Endothelial cell of hepatic sinusoid (primary cell): ENCODE measurements at regions not wholly inside any gene's neighbourhood (a gene's known extent, or its start where the extent isn't known, plus 50 kb on each side); places are given as distances from the start of the nearest gene placed in this dataset.
"Not testable (repeated sequence)": the region's sequence is repeated elsewhere in the genome, so short reads cannot be mapped to it uniquely, and the experiment has no call there.

Experiments
- in situ Hi-C: cut with HindIII; loops from 2 replicates; pipeline ENCODE4 v1.10.0; 2017; ENCODE audit warnings: low sequenced_read_pairs

DNA sequence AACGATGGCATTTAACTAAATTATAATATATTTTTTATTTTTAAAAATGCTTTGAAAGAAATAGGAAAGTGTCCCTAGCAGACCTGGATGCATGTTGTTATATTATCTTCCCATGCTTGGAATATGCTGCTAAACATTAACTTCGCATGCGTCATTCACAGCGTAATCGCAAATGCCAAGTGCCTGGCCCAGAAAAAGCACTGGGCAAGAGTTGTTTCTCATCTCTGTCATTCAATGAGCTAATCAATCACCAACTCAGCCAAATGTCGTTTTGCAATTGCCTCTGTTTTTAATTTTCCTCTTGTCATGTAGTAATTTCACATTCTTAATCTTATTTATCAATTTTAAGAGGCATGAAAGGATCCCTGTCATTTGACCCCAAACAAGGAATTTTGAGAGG lies 1421.9 kb downstream of the BRD1 start:
- in situ Hi-C loops, result no loop called here

DNA sequence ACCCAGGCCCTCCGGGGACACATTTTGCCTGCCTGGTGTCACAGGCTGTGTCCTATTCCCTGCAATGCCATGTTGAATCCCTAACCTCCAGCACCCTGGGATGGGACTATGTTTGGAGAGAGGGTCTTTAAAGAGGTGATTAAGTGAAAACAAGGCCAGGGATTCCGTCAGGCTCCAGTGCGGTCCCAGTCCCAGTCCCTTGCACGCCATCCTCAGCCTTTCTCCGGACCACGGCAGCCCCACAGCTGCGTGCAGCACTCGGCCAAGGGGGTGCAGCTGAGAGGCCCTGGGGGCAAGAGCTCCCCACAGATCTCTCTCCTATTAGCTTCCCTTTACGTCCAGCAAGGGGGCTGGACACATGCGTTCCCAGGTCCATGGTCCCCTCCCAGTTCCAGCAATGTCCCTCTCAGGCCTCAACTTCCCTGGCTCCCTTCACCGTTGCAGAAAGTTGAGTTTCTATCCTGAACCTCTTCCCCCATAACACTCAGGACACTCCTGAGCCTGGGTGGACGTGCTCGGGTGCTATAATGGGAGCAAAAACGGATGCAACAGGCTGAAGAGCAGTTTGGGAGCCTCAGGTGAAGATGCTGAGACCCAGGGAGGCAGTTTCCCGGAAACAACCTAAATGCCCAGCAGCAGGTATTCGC lies 1422.7 kb downstream of the BRD1 start:
- in situ Hi-C loops, result no loop called here

DNA sequence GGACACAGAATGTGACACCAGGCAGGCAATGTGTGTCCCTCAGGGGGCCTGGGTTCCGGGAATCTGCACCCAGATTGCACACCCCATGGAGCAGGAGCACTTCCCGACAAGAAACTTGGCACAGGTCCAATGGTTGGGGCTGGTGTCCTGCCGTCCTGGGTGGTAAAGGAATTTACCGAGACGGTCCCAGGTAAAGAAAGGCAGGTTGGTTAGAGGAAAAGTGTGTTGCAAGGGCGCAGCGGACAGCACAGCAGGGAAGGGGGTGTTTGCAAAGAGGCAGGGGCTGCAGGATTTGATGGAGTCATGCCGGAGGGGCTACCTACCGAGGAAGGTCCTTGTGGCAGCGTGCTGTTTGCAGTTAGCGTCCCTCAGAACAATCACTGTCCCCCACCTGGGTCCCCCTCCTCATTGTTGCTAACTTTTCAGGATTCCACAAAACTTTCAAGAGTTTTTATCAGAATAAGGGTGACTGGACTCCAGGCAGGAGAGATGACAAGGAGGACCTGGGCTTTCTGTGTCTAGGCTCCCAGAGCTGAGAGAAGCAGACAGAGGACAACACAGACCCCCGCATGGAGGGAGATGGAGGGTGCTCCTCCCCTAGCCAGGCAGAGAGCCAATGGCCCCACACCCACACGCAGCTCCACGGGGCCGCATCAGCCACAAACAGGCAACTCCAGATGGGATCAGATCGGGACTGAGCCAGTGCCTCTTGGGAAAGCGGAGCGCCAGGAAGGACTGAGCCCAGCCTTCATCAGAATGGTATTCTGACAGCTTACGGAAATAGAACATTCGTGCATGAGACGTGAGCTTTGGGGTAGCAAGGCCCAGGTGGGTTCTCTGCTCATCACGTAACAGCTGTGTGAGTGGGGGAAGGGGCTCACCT lies 1423.9 kb downstream of the BRD1 start:
- in situ Hi-C loops, result no loop called here

DNA sequence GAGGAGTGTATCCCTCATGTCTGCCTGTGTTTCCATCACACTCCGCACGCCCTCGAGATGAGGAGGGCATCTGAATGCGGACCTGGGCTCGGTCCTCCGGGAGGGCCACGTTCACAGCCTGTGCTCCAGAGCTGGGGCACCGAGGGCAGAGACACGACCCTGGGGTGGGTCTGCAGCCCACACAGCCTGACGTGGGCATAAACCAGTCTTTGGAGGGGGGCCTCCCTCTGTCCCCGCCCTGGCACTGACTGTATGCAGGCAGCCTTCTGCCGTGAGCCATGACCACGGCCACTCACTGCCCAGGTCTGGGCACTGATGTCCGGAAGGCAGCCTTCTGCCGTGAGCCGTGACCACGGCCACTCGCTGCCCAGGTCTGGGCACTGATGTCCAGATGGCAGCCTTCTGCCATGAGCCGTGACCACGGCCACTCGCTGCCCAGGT lies 1425.1 kb downstream of the BRD1 start:
- in situ Hi-C loops, result no loop called here

DNA sequence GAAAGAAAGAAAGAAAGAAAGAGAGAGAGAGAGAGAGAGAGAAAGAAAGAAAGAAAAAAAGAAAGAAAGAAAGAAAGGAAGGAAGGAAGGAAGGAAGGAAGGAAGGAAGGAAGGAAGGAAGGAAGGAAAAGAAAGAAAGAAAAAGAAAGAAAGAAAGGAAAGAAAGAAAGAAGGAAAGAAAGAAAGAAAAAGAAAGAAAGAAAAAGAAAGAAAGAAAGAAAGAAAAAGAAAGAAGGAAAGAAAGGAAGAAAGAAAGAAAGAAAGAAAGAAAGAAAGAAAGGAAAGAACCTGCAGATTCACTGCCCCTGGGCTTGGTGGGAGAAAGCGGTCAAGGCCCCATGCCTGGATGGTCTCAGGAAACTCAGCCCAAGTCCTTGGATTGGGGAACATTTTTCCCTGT lies 1426.2 kb downstream of the BRD1 start:
- in situ Hi-C loops, result not testable (repeated sequence)

DNA sequence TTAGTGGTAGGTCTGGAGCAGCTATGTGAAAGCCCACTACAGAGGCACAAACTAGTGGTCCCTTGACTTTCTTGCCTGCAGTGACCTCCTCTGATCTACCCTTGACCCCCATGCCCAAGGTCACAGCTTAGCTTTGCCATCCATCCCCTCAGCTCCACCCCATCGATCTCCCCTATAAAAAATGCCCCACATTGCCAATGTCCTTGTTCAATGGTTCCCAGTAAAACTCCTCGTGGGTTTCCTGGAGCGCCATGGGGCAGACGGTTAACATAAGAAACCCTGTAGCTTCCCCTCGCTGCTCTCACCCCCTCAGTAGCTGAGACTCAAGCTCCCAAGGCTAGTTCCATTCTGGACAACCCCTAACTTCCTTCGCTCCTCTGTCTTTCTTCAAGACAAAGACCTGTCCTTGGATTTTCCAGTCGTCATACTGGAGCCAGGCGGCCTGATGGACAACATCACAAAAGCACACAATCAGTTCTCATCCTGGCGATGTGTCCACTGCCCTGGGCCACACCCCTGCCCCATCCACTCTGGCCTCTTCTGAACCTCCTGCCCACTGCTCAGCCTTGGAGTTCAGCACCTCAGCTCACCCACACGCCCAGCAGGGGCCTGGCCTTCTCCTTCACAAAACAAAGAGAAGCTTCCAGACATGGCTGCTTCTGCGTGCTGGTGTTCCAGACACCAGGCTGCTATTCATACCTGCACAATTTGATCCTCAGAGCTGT lies 1429.3 kb downstream of the BRD1 start:
- in situ Hi-C loops, result no loop called here

DNA sequence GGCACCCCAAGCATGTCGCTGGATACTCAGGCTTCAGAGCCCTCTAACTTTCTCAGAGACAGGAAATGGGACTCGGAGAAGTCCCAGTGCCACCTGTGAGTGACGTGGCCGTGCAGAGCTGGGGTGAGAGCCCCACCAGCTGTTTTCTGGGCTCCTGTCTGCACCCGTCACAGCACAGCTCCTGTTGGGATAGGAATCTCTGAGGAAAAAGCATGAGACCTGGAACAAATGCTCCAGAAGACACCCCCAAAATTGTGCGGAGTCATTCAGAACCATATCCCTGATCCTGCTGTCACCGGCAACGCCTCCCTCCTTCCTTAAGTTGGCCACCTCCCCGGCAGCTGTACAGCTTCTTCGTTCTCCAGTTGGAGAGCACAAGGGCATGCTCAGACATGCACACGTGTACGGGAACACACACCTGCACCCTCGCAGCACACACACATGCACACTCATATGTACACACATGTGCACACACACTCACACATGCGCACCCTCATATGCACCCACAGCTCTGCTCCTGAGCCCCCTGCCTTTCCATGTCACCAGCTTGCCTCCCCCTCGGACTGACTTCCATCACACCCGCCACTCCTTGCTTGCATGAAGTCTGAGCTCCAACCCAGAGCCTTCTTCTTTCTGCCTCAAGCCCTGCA lies 1430.0 kb downstream of the BRD1 start:
- in situ Hi-C loops, result no loop called here

DNA sequence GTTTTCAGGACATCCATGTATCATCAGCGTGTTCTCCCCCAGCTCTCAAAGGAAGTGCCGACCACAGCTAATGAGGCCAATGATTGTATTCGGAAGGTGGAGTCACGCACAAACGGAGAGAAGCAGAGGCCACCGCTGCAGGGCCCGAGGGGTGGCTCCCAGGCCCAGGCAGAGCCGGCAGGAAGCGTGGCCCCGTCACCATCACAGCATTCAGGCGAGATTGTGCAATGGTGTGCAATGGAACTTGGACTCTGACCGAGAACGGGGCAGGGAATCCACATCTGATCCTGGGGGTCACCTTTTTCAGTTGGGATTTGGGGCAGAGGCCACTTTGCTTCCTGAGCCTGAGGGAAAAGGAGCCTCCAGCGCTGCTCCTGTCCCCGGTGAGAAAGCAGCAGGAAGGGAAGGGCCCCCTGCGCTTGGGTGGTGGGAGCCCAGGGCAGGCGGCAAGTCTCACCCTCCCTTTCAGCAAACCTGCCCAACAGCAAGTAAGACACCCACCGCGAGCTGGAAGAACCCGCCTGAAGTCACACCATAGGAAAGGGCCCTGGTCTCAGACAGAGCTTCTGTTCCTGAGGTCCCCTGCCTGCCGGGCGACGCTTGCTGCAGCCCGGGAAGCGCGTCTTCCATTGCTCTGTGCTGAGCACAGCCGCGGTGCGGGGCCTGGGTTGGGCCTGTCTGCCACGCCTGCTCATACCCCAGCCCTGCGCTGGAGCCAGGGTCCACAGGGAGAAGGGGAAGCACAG lies 1430.7 kb downstream of the BRD1 start:
- in situ Hi-C loops, result no loop called here

DNA sequence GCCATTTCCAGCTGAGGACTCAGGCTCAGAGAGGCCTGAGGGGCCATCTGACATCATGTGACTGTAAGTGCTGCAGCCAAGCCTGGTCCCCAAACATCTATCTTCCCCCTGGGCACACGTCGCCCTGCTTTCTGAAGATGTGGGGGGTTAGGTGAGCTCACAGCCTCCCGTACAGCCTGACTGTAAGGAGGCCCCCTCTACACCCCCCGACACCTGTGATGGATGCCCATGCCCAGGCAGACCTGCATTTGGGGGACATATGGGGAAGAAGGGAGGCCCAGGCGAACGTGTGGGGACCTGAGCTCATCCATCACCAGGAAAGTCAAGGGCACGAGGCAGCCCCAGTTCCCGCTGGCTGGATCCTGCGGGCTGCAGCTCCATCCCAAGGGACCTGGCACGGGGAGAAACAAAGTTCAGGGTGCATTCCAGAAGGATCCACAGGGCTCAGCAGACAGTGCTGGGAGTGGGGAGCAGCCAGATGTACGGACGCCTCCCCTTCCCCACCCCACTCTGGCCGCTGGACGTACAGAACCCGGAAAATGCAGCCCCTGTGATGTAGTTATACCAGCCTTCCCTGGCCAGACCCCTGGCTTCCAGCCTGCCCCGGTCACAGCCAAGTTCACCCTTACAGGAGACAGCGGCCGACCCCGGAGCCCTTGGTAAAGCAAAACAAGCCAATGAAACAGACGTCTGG lies 1431.4 kb downstream of the BRD1 start:
- in situ Hi-C loops, result no loop called here

DNA sequence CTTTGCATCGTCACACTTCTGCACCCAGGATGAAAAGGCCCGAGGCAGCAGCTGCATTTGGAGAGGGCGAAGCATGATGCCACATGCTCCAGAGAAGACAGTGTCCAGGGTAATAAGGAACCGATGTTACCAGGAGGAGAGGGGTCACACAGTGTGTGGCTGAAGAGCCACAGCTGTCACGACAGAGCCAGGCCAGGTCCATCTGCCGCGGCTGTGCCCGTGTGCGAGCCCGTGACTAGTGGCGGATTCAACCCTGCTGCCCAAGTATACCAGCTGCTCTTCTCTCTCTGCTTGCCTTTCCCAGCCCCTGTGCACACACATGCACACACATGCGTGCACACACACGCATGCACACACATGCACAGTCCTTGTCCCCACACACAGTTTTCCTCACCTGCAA lies 1432.5 kb downstream of the BRD1 start:
- in situ Hi-C loops, result no loop called here

DNA sequence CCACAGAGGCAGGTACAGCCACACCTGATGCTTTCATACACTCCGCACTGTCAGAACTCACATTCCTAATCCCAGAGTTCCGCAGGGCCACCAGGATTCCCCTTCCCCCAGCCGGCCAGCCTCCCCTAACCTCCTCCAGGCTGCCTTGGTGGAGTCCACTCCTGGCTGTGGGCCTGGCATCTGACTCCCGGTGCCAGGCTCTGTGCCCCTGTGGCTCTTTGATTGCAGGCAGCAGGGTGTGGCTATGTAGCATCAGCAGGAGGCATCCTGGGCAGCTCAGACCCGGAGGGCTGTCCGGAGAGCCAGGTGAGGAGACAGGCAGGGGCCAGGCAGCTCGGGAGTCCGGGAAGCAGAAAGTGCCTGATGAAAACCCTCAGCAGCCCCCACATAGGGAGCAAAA lies 1432.9 kb downstream of the BRD1 start:
- in situ Hi-C loops, result no loop called here

DNA sequence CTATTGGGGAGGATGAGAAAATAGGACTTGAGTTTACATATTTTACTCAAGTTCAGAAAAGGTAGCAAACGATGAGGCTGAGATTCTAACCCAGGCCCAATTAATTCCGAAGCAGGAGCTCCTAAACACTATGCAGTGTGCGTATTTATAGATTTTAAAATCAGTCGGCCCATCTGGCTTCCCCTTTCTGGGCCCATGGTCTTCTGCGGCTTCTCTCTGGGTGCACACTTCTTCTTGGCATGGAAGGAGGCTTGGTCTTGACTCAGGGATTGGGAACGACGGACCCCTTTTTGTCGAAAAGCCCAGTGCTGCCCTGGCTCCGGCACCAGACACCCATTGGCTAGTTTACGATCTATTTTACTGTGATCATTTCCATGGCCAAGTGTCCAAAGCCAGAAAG lies 1433.8 kb downstream of the BRD1 start:
- in situ Hi-C loops, result no loop called here

DNA sequence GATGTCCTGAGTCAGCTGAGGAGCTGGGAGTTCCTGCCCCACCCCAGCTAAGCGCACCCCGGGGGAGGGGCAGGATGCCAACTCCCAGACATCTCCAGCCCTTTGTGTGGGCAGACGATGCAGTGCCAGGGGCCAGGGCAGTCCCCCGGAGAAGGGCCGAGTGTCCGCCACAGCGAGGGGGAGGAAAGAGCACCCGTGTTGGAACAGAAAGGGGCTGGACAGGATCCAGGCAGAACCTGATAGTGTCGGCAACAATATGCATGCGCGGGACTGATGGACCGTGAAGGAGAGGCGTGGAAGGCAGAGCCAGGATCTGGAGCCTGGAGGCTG lies 1434.7 kb downstream of the BRD1 start:
- in situ Hi-C loops, result no loop called here

DNA sequence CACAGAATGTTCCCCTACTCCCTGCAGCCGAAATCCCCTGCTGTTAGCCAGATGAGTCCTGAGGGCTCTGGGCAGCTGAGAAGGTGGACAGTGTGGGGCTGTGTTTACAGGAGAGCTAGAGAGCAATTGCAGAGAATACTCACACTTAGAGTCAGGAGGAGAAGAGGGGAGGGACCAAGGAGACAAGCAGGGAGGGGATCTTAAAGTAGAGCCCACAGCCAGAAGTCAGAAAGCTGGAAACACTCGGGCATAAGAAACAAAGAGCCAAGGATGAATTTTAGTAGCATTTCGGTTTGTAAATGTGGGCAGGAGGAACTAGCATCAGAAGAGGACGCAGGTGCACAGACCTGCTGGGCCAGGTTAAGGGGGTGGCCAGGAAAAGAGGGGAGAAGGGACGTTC lies 1435.9 kb downstream of the BRD1 start:
- in situ Hi-C loops, result no loop called here

DNA sequence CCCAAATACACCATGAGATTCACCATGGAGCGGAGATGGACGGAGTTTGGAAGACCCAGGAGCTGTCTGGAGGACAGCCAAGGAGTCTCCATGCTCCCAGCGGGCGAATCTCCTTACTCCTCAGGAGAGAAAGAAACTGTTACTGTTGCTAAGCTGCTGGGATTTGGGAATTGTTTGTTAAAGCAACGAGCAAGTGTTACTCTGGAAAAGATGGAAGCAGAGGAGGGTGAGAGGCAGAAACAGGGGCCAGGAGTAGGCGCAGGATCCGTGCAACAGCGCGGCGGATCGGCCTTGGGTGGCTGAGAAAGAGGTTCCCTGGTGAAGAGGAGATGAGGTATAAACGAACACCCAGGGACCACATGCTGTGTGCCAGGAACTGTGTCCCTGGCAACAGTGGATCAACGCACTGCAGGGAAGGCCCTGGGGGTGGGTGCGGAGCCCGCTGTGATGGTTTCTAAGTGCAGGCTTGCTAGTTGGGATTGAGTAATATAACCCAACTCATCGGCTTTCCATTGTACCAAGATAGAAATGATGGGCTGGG lies 1436.4 kb downstream of the BRD1 start:
- in situ Hi-C loops, result no loop called here

DNA sequence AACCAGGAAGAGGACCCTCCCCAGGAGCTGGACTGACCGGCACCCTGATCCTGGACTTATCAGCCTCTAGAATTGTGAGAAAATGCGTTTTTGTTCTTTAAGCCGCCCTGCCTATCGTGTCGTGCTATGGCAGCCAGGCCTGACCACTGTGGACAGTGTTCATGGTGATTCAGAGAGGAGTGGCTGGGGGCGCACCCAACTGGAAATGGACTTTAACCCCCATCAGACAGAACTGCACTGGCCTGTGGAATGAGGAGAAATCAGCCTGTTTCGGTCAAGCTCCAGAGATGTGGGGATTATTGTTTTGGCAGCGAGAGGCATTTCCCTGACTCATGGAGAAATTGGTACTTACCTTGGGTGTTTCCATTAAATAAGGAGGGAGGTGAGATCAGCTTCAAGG lies 1437.8 kb downstream of the BRD1 start:
- in situ Hi-C loops, result no loop called here

DNA sequence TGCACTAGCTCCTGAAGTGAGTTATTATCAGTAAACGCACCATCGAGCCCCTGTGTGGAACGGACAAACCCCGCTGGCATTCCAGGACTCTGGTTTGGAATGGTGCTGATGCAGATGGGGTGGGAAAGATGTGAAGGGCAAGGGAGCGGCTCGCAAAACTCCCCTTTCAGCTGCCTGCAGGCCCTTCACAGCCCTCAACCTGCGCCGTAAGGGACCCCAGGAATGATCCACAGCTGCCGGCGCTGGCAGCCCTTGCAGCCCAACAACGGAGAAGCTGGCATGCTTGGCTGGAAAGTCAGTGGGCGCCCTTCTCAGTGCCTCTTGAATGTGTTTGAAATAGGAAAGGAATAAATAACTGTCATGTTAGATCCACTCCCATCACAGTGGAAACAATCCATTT lies 1445.5 kb downstream of the BRD1 start:
- in situ Hi-C loops, result no loop called here

DNA sequence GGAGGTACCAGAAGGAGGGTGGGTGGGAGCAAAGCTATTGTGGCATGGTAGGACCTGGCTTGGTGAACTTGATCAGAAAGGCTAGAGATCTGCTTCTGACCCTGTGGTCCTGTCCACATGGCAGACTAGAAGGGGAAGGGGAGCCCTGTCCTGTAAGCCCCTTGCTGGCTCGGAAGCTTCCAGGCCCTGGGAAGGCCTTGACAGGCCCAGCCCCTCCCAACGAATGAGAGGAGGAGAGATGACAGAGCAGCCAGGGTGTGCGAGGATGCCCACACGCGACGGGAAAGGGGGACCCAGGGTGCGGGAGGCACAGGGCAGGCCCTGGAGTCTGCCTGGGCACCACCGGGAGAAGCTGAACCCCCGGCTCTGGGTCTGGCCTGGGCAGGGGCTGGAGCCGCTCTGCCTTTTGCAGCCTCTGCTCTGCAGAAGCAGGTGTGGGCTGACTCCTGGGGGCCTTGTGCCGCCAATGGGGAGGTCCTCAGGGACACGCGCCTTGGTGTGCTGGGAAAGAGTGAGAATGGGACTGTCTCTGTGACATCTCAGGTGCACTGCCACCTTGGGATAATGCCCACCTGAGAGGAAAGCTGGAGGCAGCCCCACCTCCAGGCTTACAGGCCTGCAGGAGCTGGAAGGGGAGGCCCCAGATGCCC lies 1447.5 kb downstream of the BRD1 start:
- in situ Hi-C loops, result no loop called here

DNA sequence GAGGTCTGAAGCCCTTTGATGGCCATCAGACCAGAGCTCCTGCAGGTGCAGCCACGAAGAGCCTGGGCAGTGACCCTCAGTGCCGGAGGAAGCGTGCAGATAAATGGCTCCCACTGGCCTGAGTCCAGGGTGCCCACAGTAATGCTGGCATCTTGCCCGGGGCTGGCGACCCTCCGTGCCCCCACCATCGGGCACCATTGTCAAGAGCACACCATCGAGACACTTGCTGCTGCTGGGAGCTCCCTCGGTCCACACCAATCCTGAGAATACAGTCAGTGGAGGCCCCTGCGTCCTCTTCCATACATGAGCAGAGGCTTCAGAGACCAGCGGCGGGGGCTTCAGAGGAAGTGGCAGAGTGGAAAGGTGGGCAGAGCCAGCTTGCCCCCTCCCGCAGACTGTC lies 1448.3 kb downstream of the BRD1 start:
- in situ Hi-C loops, result no loop called here
